GM19351 (cell line): ENCODE measurements at regions not wholly inside any gene's neighbourhood (a gene's known extent, or its start where the extent isn't known, plus 50 kb on each side); places are given as distances from the start of the nearest gene placed in this dataset.

ENCODE experiments used
- ATAC-seq: cut with Tn5 transposase; IDR thresholded peaks from one replicate; pipeline ENCODE4 v1.9.1; 2021; ENCODE audit warnings: mild to moderate bottlenecking, moderate library complexity; ENCODE audit not compliant: unreplicated experiment

- ATAC-seq: no peak
Observed at GRCh38 chr11:106327637-106328036, 250.2 kb downstream of the AASDHPPT start.

DNA sequence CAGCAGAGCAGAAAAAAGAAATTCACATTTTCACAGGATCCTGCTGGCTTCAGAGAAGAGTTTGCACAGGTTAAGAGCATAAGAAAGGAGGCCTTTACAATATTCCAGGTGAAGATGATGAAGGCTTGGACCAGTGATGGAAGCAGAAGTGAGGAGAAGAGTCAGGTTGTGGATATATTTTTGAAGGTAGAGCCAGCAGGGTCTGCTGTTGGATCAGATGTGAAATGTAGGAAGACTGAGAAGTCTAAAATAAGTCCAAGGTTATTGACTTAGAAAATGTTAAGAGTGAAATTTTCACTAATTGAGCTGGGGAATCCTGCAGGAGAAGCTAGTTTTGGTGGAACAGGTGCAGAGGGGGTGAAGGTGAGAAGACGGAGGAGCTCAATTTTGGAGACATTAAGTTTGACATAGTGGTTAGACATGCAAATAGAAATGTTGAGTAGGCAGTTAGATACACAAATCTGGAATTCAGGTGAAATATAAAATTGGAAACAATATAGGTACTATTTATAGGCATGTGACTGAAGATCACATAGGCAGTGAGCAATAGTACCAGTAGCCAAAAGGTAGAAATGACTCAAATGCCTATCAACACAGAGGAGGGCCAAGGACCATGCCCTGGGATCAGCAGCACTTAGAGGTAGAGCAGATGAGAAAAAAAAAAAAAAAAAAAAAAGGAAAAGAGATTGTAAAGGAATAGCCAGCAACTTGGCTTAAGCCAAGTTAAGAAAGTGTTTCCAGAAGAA, 252.0 kb downstream of the AASDHPPT start:
- no peak for ATAC-seq

DNA sequence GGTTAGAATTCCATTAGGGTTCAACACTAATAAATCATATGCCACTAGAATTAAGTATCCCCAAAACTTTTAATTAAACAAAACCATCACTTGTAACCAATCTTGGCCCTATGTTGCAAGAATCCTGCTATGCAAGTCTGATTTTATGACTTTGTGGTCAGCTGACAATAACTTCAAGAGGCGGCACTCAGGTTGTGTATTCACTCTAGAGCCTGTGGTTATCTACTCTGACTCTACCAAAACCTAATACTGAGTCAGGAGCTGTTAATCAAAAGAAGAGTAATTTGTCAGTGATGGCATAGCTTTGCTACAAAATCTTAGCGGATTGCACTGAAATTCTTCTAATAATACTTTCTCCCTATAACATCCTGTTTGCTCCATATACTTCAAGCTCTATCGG, 253.7 kb downstream of the AASDHPPT start:
- no peak for ATAC-seq

DNA sequence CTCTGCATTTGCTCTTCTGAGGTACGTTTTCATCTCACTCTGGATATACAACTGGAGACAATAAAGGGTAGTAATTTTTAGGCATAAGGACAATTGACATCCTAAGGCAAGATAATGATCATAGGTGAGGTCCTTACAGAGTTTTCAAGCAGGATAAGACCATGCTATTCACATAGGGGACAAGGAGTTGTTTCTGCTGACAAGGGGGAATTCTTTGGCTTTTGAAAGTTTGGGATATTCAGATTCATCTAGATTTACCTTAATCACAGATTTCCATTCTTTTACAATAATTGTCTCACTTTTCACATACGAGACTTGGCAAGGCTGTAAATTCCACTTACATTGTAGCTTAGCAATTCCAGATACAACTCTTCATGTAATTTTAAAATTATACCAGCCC, 256.2 kb downstream of the AASDHPPT start:
- ATAC-seq: no peak

GRCh38 chr11:106344394-106344793, 266.9 kb downstream of the AASDHPPT start:
- no peak for ATAC-seq

- no peak for ATAC-seq
Observed at GRCh38 chr11:106344966-106345365, 267.5 kb downstream of the AASDHPPT start.

- ATAC-seq: no peak
Observed at GRCh38 chr11:106353031-106353430, 275.6 kb downstream of the AASDHPPT start.

DNA sequence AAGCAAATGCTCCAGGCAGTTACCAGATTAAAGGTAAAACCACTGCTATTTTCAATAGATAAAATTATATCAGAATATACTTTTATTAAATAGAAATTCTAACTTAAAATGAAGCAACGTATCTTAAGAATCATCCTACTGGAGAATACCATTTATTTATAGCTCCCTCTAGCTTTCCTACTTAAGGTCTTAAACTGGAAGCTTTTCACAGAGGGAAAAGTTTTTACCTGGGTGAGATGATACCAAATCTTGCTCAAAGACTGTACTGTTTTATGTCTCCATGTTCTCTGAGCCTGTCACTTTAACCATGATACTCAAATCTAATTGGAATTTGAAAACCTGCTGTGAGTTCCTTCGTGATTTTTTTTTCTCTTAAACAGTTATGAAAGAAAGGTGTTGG, 291.8 kb downstream of the AASDHPPT start:
- no peak for ATAC-seq

DNA sequence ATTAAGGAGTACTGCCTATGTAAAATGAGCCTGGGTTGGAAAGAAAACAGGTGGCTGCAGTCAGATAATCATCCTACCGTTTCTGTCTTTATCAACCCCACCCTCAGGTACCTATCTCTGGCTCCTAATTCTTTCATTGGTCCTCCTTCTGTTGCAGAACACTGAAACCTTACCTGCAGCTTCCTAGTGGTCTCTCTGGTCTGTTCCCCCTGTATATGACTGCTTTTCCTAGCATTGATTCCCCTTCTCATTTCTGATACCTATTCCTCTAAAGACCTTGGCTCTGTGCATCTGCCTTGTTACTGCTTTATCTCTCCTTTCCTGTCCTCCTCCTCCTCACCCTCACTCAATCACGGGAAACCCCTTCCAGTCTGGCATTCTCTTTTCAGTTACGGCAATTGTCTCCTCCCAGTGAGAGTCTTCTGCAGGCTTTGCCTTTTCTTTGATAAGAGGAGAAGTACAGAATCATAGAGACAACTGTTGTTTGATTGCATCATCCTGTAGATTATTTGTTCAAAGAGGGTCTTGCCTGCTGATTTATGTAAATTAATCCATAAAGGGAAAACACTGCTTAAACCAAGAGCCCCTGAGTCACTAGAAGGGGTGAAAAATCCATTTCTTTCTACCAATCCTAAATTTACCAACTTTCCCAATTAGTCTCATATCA, 301.2 kb downstream of the AASDHPPT start:
- no peak for ATAC-seq

DNA sequence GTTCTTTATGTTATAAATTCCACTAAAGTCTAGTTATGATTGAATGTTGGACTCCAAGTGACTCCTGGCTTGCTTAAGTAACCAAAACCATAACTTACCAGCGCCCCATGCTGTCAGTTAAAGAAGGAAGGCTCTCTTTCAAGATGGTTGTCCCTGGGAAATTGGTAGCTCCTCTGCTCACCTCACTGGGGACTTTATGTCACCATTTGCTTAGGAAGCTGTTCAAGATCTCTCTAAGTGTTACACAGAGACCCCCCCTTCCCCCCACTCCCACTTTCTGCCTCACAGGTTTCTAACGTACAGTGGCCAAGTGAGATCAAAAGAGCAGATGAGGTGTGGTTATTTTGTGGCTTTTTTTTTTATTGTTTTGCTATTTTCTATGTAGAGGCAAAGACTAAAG, 301.8 kb downstream of the AASDHPPT start:
- ATAC-seq: no peak

DNA sequence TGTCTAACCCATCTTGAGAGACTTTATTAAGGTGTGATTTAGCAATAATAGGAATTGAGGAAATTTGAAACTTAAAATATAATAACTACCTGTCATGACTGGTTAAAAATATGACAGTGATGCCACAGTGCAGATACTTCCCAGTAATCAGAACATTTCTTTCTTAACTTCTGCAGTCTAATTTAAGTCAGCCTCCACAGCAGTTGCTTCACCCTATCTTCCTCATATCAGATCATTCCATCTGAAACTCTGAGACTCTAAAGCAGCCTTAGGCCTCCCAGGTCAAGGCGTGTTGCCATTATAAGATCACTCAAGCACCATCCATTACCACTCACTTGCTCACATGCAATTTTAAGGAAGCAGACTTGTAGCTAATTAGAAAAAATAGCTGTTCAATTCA, 302.2 kb downstream of the AASDHPPT start:
- no peak for ATAC-seq

DNA sequence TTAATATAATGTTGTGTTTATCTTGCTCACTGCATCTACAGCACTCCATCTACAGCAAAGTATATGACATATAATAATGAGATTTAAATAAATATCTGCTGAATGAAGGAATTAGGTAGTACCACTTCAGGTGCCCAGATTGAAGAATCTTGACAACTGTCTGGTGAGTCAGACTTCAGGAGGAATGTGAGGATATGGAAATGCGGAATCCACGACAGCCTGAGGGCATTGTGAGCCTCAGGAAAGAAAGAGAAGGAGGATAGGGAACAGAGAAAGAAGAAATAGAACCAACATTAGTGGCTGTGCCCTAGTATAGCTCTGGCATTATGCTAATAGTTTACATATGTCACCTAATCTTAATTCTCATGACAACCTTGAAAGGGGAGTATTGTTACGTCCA, 304.4 kb downstream of the AASDHPPT start:
- no peak for ATAC-seq

DNA sequence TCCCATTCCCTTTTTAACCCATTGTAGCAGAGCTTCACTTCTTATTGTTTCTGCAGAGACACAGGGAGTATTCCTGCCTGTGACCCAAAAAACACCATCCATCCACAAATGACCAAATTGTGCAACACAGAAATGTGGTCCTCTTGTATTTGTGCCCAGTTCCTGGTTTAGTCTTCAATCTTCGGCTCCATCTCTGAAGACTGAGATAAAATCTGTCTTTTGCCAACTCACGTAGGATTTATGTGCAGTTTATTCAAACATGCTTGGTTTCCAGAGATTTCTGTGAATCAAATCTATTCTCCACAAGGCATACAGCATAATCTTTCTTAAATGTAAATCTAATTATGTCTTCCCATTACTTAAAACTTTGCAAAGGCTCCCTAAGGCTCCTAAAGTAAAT, 307.0 kb downstream of the AASDHPPT start:
- no peak for ATAC-seq

GRCh38 chr11:106386519-106386918, 309.1 kb downstream of the AASDHPPT start:
- no peak for ATAC-seq

DNA sequence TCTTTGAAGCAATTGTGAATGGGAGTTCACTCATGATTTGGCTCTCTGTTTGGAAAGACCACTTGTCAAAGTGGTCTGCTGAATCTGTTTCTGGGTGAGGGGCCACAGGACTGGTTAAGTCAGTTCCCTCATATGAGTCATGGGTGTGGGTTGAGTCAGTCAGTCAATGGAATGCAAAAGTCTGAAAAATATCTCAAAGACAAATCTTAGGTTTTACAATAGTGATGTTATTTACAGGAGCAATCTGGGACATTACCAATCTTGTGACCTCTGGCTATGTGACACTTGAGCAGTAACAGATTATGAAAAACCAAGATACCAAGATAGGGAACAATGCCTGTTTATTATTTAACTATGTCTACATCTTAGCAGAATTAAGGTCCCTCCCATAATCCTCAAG, 311.6 kb downstream of the AASDHPPT start:
- ATAC-seq: no peak

GRCh38 chr11:106390078-106390477, 312.6 kb downstream of the AASDHPPT start:
- no peak for ATAC-seq

DNA sequence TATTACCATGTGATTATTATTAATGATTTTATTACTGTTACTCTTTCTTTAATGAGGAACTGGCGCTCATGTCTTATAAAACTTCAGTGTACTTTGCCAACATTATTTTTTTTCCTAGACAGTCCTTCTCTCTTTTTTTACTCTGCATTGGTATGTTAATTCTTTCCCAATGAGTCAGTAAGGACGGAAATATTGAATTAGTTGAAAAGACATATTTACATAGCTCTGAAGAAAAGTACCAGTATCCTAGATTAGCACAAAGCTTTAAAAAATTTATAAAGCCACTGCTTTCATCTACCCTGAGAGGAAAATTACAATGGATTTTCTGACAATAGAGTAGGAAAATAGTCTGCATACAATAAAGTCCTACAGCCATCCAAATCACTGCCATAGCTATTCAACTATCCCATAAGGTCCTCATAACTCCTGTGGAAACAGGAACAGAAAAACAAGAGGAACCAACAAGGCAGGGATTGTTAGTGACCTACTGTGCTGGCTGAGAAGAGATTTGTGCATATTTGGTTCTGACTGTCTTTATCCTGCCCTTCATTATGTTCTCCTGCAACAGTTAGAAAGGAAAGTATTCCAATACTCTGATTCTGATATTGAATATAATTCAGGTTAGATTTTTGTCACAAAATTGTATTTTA, 314.4 kb downstream of the AASDHPPT start:
- no peak for ATAC-seq

DNA sequence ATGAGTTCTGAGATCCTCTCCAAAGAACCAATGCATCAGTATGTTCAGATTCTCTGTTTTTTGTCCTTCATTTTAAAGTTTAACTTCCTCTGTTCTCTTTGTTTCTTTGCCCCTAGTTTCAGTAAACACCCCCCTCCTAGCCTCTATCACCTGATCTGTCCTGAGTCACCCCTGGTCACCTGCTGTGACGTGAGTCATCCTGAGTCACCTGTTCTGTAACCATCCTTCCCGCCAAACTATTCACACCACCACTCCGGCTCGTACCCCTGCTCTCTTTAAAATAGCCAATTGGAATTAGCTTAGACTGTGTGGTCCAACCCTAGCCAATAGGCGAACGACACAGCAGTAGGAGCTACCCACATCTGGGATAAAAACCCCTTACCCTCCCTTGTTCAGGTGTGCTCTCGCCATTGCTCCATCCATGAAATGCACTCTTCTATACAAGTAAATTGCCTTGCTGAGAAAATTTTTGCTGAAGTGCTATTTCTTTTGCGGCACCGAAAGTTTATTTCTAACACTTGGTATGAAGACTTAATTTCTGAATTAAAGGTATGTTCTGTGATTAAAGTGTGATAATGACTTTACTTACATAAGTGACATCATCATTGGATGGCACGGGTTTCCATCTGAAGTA, 318.4 kb downstream of the AASDHPPT start:
- ATAC-seq: no peak

GRCh38 chr11:106397787-106398501, 320.5 kb downstream of the AASDHPPT start:
- no peak for ATAC-seq

DNA sequence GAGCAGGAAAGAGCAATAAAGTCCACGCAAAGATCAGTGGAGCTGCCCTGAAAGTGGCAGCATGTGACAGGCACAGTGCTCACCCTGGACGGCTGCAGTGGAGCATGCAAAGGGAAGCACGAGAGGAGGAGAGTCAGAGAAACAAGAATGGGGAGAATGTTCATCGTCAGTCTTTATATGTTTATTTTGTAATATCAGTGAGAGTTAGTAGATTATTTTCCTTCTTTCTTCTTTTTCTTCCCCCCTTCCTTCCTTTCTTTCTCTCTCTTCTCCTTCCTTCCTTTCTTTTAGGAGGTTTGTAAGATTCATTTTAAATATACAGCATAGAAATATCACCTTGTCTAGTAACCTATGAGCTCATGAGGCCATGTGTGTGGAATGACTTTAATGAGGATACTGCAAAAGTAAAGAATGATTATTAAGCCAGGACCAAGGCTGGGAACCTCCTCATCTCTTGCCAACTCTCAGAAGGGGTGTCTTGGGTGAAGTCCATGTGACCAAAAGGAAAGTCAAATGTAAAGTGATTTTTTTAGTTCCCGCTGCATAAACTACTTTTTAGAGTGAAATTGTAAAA, 321.1 kb downstream of the AASDHPPT start:
- ATAC-seq: no peak

GRCh38 chr11:106399076-106399511, 321.6 kb downstream of the AASDHPPT start:
- ATAC-seq: no peak
